ENCODE measurements at regions not wholly inside any gene's neighbourhood (a gene's known extent, or its start where the extent isn't known, plus 50 kb on each side); places are given as distances from the start of the nearest gene placed in this dataset.

DNA sequence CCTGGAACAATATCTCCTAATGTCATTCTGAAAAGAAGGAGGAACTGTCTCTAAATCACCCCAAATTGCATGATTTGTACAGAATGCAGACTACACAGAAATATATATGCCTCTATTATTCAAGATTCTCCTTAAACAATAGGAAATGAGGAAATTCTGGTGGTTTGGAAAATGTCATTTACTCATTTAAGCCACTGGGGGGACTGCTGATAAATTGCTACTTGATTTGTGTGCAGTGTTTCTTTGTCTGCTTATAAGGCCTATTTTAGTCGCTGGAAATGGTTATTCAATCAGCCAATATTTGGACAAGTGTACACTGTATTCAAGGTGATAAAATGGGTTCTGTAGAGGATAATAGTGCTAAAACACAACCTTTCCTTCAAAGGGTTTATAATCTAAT lies 801.9 kb upstream of the CELF4 start:
- no peaks in the 10 kb centered on the region for H3K4me1 ChIP-seq

DNA sequence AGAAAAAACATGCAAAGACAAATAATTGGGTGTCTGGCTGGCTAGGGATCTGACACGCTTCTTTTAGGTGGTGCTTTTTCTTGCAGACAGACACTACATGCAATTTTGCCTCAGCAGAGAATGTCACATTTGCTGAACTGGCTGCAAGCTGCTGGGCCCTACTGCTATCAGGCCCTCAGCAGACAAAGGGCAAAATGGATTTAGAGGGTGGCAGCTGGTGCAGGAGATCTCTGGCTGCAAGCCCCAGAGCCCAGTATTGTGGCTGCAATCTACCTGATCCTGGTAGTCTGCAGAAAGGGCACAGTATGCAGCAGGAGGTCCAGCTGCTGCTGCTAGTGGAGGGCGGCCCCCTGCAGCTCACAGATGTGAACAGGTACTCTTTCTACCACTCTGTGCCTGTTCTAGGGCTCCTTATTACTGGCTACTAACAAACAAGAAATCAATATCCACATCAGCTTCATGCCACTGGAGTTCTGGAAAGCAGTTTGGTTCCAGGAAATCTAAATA lies 796.7 kb upstream of the CELF4 start:
- TF ChIP-seq, protein P1, sequence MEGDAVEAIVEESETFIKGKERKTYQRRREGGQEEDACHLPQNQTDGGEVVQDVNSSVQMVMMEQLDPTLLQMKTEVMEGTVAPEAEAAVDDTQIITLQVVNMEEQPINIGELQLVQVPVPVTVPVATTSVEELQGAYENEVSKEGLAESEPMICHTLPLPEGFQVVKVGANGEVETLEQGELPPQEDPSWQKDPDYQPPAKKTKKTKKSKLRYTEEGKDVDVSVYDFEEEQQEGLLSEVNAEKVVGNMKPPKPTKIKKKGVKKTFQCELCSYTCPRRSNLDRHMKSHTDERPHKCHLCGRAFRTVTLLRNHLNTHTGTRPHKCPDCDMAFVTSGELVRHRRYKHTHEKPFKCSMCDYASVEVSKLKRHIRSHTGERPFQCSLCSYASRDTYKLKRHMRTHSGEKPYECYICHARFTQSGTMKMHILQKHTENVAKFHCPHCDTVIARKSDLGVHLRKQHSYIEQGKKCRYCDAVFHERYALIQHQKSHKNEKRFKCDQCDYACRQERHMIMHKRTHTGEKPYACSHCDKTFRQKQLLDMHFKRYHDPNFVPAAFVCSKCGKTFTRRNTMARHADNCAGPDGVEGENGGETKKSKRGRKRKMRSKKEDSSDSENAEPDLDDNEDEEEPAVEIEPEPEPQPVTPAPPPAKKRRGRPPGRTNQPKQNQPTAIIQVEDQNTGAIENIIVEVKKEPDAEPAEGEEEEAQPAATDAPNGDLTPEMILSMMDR (IDR thresholded peaks at IDR 0.05) = no peak
- TF ChIP-seq POLR2A (IDR thresholded peaks at IDR 0.05) (no peak), EP300 (IDR thresholded peaks at IDR 0.05; ENCODE audit: low read depth) (no peak), POLR2AphosphoS5 (IDR thresholded peaks at IDR 0.05) (no peak)
- WGBS, 2 donors (ENCODE audit: low coverage in 1 of 2) = 87 to 100% methylated on average over 1 to 2 of the region's 2 CpGs
- H3K27me3 ChIP-seq = no peaks in the 10 kb centered on the region
- H3K4me1 ChIP-seq = no peaks in the 10 kb centered on the region
- H3K4me3 ChIP-seq = no peak overlapping the region
- H3K9me3 ChIP-seq = no peaks in the 10 kb centered on the region
- H3K36me3 ChIP-seq = no peaks in the 10 kb centered on the region
- H3K27ac ChIP-seq = no peak overlapping the region
- DNase-seq = no peak
- in situ Hi-C loops (cut with MboI; ENCODE audit: low pct_ligation_motif_present in 1 of 4, low pct_unique_long_range_greater_than_20kb in 1 of 4, low sequenced_read_pairs in 3 of 4) = no loop called here
- intact Hi-C loops (cut with DNase I; ENCODE audit: low total_unique reads) = no loop called here

More for the DNA sequence above, 801.9 kb upstream of the CELF4 start:
- H3K9me3 ChIP-seq = no peaks in the 10 kb centered on the region
- no peak overlapping the region for H3K4me3 ChIP-seq
- no peaks in the 10 kb centered on the region for H3K27me3 ChIP-seq
- H3K36me3 ChIP-seq = no peaks in the 10 kb centered on the region
- intact Hi-C loops (cut with DNase I; ENCODE audit: low total_unique reads) (no loop called here), in situ Hi-C loops (cut with MboI; ENCODE audit: low pct_ligation_motif_present in 1 of 4, low pct_unique_long_range_greater_than_20kb in 1 of 4, low sequenced_read_pairs in 3 of 4) (no loop called here)
- 65 to 86% methylated on average over 1 of the region's 1 CpG for WGBS, 2 donors (ENCODE audit: low coverage in 1 of 2)
- H3K27ac ChIP-seq = no peak overlapping the region
- TF ChIP-seq, protein P1 (IDR thresholded peaks at IDR 0.05) = no peak
- TF ChIP-seq POLR2AphosphoS5 (IDR thresholded peaks at IDR 0.05) (no peak), POLR2A (IDR thresholded peaks at IDR 0.05) (no peak), EP300 (IDR thresholded peaks at IDR 0.05; ENCODE audit: low read depth) (no peak)
- no peak for DNase-seq

DNA sequence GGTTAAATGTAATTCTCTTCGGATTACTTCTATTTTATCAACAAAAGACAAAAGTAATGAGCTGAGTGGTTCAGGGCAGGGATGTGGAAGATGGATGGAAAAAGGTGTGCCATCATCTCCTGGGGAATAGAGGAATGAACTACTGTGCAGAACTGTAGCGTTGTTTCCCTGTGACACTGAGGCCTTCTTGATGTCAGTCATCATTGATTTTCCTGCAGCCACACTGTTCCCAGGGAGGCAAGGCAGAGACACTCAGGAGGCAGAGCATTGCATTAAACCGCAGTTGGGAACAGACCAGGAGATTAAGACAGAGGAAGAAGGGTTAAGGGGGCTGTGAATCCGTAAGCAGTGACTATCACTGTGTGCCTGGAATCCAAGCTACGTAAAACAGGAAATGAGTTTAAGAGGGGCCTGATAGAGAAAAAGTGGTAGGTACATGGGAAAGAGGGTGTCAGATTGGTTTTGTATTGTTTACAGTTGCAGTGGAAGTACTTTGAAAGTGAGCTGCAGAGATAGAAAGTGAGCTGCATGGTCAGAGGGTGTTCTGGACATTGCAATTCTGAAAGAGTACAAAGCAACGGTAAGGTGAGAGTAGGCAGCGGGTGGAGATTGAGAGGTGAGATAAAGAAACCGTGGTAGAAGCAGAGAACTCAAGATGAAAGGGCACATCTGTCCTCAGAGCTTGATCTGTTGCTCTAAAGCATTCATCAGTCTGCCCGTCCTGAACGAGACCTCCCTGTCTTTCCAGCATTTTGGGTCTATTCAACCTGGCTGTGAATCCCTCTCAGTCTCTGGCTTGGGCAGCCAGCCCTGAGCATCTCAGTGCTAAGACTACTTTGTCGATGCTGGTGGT lies 793.4 kb upstream of the CELF4 start:
- H3K9me3 ChIP-seq = no peaks in the 10 kb centered on the region
- no peaks in the 10 kb centered on the region for H3K4me1 ChIP-seq
- no peaks in the 10 kb centered on the region for H3K36me3 ChIP-seq
- no peaks in the 10 kb centered on the region for H3K27me3 ChIP-seq
- 72 to 73% methylated on average over 9 to 11 of the region's 11 CpGs for WGBS, 2 donors (ENCODE audit: low coverage in 1 of 2)
- no peak overlapping the region for H3K4me3 ChIP-seq
- in situ Hi-C loops (cut with MboI; ENCODE audit: low pct_ligation_motif_present in 1 of 4, low pct_unique_long_range_greater_than_20kb in 1 of 4, low sequenced_read_pairs in 3 of 4) (no loop called here), intact Hi-C loops (cut with DNase I; ENCODE audit: low total_unique reads) (no loop called here)
- no peak overlapping the region for H3K27ac ChIP-seq
- no peak for TF ChIP-seq POLR2AphosphoS5 (IDR thresholded peaks at IDR 0.05)
- TF ChIP-seq EP300 (IDR thresholded peaks at IDR 0.05; ENCODE audit: low read depth) = no peak
- TF ChIP-seq POLR2A (IDR thresholded peaks at IDR 0.05) = no peak
- TF ChIP-seq, protein P1 (IDR thresholded peaks at IDR 0.05) = no peak
- no peak for DNase-seq

DNA sequence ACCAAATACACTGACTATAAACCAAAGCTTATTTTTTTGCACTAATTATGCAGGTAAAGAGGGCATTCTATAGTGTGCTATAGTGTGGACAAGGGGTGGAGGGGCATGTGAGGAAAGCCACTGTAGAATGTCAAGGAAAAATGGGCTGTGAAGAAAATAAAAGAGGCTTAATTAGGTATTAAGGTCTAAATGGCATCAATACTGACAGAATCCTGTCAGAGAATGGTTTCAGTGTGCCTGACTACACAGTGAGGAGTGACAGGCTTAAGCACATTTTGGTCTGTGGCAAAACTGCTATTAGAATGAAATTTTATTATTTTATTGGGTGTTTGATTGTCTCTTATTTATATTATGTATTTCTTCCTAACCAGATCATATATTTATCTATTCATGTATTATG lies 787.6 kb upstream of the CELF4 start:
- H3K27ac ChIP-seq = no peak overlapping the region
- no peaks in the 10 kb centered on the region for H3K9me3 ChIP-seq
- DNase-seq = no peak
- H3K4me1 ChIP-seq = no peaks in the 10 kb centered on the region
- intact Hi-C loops (cut with DNase I; ENCODE audit: low total_unique reads) = no loop called here
- no peak for TF ChIP-seq POLR2A (IDR thresholded peaks at IDR 0.05)
- no peak for TF ChIP-seq EP300 (IDR thresholded peaks at IDR 0.05; ENCODE audit: low read depth)
- TF ChIP-seq, protein P1 (IDR thresholded peaks at IDR 0.05) = no peak
- no peak for TF ChIP-seq POLR2AphosphoS5 (IDR thresholded peaks at IDR 0.05)
- no peaks in the 10 kb centered on the region for H3K36me3 ChIP-seq
- H3K27me3 ChIP-seq = no peaks in the 10 kb centered on the region
- in situ Hi-C loops (cut with MboI; ENCODE audit: low pct_ligation_motif_present in 1 of 4, low pct_unique_long_range_greater_than_20kb in 1 of 4, low sequenced_read_pairs in 3 of 4) = no loop called here
- no peak overlapping the region for H3K4me3 ChIP-seq
